HG03025 (cell line): ENCODE measurements at regions not wholly inside any gene's neighbourhood (a gene's known extent, or its start where the extent isn't known, plus 50 kb on each side); places are given as distances from the start of the nearest gene placed in this dataset.

ENCODE experiments used
- ATAC-seq: cut with Tn5 transposase; IDR thresholded peaks from one replicate; pipeline ENCODE4 v1.9.1; 2021; ENCODE audit warnings: mild to moderate bottlenecking, moderate library complexity; ENCODE audit not compliant: unreplicated experiment, low FRiP score

DNA sequence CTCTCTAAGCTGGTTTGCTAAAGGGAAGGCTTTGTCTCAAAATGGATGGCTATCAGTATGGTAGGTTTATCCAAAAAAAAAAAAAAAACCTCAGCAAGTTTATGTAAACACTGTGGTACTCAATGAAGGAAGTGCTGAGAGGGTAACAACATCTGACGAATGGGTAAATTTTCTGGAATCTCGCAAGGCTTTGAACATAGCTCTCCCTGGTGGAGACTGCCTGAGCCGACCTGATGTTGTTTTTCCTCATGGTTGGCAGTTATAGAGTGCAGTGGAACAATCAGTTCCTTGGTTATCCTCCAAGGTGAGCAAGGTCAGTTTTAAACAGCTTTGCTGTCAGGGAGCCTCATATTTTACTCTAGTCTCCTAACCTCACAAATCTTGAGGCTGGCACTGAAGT, 94.6 kb downstream of the ZPLD1 start:
- ATAC-seq: no peak

GRCh38 chr3:102530415-102531181, 95.8 kb downstream of the ZPLD1 start:
- no peak for ATAC-seq

- ATAC-seq: no peak
Observed at GRCh38 chr3:102531686-102532085, 96.9 kb downstream of the ZPLD1 start.

DNA sequence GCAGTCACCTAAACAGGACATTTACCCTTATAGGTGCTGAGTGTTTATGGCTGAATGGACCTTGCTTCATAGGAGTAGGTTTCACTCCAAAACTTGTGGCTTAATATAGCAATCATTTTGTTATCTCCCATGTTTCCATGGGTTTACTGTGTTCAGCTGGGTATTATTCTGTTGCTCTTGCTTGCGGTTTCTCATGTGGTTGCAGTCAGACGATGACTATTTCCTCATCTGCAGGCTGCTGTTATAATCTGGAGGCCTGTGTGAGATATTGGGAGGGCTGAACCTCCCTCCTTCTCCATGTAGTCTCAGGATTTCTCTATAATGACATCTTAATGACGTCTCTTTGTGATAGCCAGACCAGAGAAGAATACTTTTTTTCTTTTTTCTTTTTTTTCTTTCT, 98.1 kb downstream of the ZPLD1 start:
- no peak for ATAC-seq

DNA sequence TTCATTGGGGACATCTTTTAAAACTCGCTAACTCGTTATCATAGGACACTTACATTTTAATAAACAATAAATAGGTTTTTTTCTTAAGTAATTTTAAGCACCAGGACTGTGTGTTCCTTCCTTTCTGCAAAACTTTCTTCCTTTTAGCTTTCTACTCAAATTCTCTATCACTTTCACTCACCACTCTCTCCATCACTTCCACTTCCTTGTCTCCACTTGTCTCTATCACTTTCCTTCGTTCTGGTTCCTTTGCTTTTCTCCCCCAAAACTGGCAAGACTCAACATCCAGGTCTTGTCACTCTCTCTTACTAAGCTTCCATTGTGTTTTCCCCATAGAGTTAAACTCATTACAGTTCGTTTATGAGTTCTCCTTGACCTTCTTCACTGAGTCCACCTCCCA, 99.0 kb downstream of the ZPLD1 start:
- ATAC-seq: no peak

DNA sequence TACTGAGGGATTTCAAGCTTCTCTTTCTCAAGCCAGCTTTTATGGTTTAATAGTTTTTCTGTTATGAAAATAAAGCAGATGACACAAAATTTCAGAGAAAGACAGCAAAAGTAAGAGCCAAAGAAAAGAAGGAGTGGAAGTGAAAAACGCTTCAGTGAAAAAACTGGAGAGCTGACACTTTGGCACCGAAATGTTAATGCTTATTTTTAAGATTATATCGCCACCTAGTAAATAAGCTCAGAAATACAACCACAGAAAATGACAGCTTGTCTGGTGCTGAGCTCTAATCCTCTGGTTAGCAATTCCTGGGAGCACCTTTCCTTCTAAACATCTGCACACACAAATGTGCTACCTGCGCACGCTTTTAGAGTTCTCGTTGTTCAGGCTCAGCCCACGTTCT, 101.6 kb downstream of the ZPLD1 start:
- no peak for ATAC-seq

- ATAC-seq: no peak
Observed at GRCh38 chr3:102537123-102537522, 102.3 kb downstream of the ZPLD1 start.

DNA sequence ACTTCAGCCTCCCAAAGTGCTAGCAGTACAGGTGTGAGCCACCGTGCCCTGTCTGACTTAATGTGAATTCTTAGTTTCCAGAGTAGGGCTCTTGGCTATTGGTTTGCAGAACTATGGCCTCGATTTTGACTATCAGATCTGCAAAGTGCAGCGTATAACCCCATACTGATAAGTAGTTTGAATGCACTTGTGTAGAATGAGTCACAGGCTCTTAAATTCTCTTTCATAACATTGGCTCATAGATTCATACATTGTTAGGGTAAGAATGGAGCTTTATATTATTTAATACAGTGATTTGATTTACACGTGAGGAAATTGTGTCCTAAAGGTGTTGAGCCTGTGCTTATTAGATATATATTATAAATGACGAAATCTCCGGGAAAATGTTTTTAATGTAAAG, 109.9 kb downstream of the ZPLD1 start:
- no peak for ATAC-seq

- no peak for ATAC-seq
Observed at GRCh38 chr3:102545276-102545675, 110.5 kb downstream of the ZPLD1 start.

GRCh38 chr3:102553876-102554275, 119.1 kb downstream of the ZPLD1 start:
- ATAC-seq: no peak

DNA sequence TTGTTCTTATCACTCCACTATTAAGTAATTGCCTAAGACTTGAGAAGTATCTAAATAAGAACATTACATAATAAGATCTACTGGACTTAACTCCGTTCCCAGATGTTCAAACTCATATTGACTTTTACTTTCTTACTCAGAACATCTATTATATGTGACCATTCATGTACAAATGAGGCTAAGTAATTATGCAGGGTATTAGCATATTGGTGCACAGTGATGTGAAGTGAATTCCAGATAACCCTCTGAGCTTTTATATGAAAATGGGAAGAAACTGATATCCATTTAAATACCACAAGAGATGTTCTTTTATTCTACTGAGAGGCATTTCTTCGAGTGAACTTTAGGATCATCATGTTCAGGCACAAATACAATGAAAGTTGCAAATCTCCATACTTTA, 135.7 kb downstream of the ZPLD1 start:
- no peak for ATAC-seq

- ATAC-seq: no peak
Observed at GRCh38 chr3:102571006-102571405, 136.2 kb downstream of the ZPLD1 start.

DNA sequence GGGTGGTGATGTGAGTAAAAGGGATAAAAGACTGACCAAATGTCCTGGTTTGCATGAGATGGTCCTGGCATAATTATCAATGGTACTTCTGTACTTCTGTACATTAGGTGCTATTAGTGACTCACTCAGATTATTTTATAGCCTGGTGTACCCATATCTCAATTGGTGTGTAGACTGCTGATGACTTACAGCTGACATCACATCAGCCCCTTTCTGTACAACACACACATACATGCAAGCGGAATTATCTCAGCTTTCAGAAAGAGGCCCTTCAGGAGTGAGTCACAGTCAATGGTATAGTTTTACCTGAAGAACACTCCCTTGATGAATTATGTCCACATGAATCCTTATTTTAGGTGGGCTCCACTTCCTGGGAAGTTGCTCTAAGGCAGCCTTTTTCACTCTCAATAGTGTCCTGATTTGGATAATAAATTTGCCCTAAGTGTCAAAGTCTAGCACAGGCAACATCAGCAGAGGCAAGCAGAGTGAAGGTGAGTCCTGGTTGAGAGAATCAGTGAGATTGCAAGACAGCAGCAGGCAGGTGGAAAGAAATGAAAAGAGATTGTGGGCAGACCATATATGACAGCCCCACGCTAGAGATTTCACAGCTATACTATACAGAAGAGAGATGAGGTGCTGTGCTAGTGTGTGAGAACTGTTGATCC, 137.0 kb downstream of the ZPLD1 start:
- no peak for ATAC-seq

DNA sequence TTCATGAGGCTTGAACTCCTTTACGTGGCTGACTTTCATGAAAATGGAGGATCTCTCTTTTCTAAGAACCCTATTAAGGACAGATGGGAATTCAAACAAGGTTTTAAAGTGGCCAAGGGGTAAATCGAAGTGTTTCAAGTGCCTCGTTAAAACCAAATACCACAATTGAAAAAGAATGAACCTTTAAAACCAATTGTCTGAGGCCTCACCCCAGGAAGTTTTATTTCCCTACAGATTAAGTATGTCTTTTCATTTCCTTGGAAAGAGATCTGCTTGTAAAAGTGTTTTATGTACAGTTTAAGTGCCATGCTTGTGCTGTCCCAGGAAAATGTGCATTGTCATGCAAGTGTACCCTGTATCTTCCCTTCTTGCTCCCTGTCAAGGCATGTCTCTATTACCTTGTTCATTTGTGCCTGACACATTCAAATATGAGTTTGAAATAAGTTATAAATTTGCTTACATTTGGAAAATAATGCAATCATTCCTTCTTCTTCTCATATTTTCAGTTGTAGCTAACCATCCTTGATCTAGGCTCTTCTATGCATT, 138.7 kb downstream of the ZPLD1 start:
- no peak for ATAC-seq

- ATAC-seq: no peak
Observed at GRCh38 chr3:102574355-102574754, 139.5 kb downstream of the ZPLD1 start.

DNA sequence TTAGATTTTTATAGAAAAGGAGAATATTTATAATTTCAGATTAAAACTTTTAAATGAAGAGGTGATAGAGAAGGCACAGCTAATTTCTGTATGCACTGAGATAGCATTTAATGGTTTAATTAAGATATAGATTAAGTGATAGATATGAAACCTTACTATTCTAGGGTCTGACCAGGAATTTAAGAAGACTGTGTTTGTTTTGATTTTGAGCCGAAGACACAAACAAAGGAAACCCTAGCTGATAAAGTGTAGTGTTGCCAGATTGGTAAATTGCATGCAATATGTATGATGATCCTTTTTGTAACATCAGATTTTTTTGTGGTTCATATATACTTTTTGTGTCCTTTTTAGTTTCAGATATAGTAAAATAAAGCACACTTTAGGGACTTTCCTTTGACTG, 141.8 kb downstream of the ZPLD1 start:
- ATAC-seq: no peak

GRCh38 chr3:102577082-102577789, 142.4 kb downstream of the ZPLD1 start:
- ATAC-seq: no peak

GRCh38 chr3:102580760-102581159, 145.9 kb downstream of the ZPLD1 start:
- ATAC-seq: no peak

GRCh38 chr3:102586485-102586884, 151.7 kb downstream of the ZPLD1 start:
- ATAC-seq: no peak

DNA sequence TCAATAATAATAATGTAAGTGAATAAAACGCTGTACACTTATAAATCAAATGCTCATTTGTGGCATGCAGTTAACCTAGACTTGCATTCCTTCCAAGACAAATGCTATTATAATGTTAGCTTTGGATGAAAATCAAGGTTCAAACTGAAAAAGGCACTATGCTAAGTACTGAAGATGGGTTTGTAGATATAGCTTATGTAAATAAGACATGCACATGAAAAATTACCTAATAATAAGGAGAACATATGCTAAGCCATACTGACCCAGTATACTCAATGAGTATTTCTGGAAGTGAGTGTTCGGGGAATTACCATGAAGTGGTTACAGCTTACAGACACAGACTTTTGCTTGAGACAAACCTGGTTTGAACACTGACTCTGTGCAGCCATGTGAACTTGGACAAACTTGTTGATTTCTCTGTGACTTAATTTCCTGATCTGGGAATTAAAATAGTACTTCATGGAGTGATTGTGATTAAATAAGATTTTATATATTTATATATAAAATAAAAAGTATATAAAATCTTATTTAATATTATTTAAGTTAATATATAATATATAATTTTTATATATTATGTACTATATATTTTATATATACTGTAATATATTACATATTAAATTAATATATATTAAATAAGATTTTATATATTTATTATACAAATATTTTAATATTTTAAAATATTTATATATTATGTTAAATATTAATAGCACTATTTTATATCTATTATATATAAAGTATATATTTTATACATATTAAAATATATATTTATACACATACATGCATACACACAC, 159.2 kb downstream of the ZPLD1 start:
- no peak for ATAC-seq

- ATAC-seq: no peak
Observed at GRCh38 chr3:102595057-102595456, 160.2 kb downstream of the ZPLD1 start.
